Memory B cell (primary cell): ENCODE measurements at regions not wholly inside any gene's neighbourhood (a gene's known extent, or its start where the extent isn't known, plus 50 kb on each side); places are given as distances from the start of the nearest gene placed in this dataset.
"Not testable (repeated sequence)": the region's sequence is repeated elsewhere in the genome, so short reads cannot be mapped to it uniquely, and the experiment has no call there.

Experiments
- ATAC-seq: fragments of 150-1000 bp; cut with Tn5 transposase; 2 replicates; pipeline ENCODE4 v1.10.0; 2021; ENCODE audit warnings: low read depth, mild to moderate bottlenecking, moderate library complexity
- DNase-seq, 2 donors: peaks; one replicate each; pipeline ENCODE4 v3.0.0; 2022; ENCODE audit warnings: low spot score in 2 of 2
- H3K27ac Mint-ChIP-seq: one replicate; pipeline ENCODE4 v1.8.0; 2022; ENCODE audit warnings: mild to moderate bottlenecking, moderate library complexity, mixed read lengths
- H3K27me3 Mint-ChIP-seq: one replicate; pipeline ENCODE4 v1.8.0; 2022; ENCODE audit warnings: mixed read lengths
- H3K36me3 Mint-ChIP-seq: one replicate; pipeline ENCODE4 v1.8.0; 2022; ENCODE audit warnings: mild to moderate bottlenecking, mixed read lengths
- H3K4me1 Mint-ChIP-seq: one replicate; pipeline ENCODE4 v1.8.0; 2022; ENCODE audit warnings: mixed read lengths
- H3K4me3 Mint-ChIP-seq: one replicate; pipeline ENCODE4 v1.8.0; 2022; ENCODE audit warnings: mild to moderate bottlenecking, moderate library complexity, mixed read lengths
- H3K9me3 Mint-ChIP-seq: one replicate; pipeline ENCODE4 v1.8.0; 2022; ENCODE audit warnings: mixed read lengths

- H3K4me1 Mint-ChIP-seq, result no peaks in the 10 kb centered on the region
Observed at GRCh38 chr6:68077661-68078060, 557.4 kb upstream of the ADGRB3 start.

GRCh38 chr6:68071740-68072139, 563.3 kb upstream of the ADGRB3 start:
- ATAC-seq (no peak), DNase-seq (no peak)
- H3K27ac Mint-ChIP-seq, result no peak overlapping the region
- H3K4me1 Mint-ChIP-seq, result no peaks in the 10 kb centered on the region
- H3K9me3 Mint-ChIP-seq, result no peaks in the 10 kb centered on the region
- H3K27me3 Mint-ChIP-seq, result no peaks in the 10 kb centered on the region
- no peaks in the 10 kb centered on the region for H3K36me3 Mint-ChIP-seq
- H3K4me3 Mint-ChIP-seq, result no peak overlapping the region

More at GRCh38 chr6:68077661-68078060, 557.4 kb upstream of the ADGRB3 start:
- DNase-seq, result no peak
- H3K27me3 Mint-ChIP-seq, result no peaks in the 10 kb centered on the region
- no peak overlapping the region for H3K4me3 Mint-ChIP-seq
- peaks cover 5% of the 10 kb centered on the region for H3K9me3 Mint-ChIP-seq
- no peak overlapping the region for H3K27ac Mint-ChIP-seq
- ATAC-seq, result no peak
- H3K36me3 Mint-ChIP-seq, result no peaks in the 10 kb centered on the region

DNA sequence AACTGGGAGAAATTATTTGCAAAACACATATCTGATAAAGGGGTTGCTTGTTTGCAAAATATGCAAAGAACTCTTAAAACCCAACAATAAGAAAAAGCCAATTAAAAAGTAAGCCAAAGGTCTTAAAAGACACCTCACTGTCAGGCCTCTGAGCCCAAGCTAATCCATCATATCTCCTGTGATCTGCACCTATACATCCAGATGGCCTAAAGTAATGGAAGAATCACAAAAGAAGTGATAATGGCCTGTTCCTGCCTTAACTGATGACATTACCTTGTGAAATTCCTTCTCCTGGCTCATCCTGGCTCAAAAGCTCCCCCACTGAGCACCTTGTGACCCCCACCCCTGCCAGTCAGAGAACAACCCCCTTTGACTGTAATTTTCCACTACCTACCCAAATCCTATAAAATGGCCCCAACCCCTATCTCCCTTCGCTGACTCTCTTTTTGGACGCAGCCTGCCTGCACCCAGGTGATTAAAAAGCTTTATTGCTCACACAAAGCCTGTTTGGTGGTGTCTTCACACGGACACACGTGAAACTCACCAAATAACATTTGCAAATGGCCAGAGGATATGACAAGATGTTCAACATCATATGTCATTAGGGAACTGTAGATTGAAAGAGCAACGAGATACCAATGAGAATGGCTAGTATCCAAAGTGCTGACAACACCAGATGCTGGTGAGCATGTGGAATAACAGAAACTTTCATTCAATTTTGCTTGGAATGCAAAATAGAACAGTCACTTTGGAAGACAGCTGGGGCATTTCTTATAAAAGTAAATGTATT, 565.0 kb upstream of the ADGRB3 start:
- no peaks in the 10 kb centered on the region for H3K27me3 Mint-ChIP-seq
- no peak for DNase-seq
- no peaks in the 10 kb centered on the region for H3K36me3 Mint-ChIP-seq
- no peaks in the 10 kb centered on the region for H3K4me1 Mint-ChIP-seq
- no peak overlapping the region for H3K4me3 Mint-ChIP-seq
- H3K27ac Mint-ChIP-seq, result no peak overlapping the region
- H3K9me3 Mint-ChIP-seq, result peaks cover under 1% of the 10 kb centered on the region
- no peak for ATAC-seq

GRCh38 chr6:68059899-68060298, 575.2 kb upstream of the ADGRB3 start:
- ATAC-seq (no peak), DNase-seq (no peak)
- Mint-ChIP-seq H3K27ac (no peak overlapping the region), H3K27me3 (no peaks in the 10 kb centered on the region), H3K36me3 (no peaks in the 10 kb centered on the region), H3K9me3 (peaks cover 3% of the 10 kb centered on the region), H3K4me1 (no peaks in the 10 kb centered on the region), H3K4me3 (no peak overlapping the region)

DNA sequence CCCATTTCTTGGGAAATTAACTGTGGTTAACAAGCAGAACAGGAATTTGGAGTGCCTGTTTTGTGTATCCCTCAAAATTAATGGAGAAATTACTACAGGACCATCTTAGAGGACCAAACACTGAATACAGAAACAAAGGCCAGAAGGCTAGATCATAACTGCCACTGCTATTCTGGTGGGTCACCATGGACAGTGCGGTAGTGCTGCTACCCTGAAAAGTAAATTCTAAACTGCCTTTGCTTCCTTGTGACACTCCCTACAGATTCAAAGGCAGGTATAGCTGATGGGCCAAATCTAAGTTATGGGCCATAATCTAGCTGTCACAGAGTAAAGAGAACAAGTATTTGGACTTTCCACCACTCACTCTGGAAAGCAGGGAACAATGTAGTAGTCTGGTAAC, 575.8 kb upstream of the ADGRB3 start:
- no peak for DNase-seq
- H3K4me1 Mint-ChIP-seq, result no peaks in the 10 kb centered on the region
- H3K9me3 Mint-ChIP-seq, result peaks cover 1% of the 10 kb centered on the region
- H3K27me3 Mint-ChIP-seq, result no peaks in the 10 kb centered on the region
- no peak overlapping the region for H3K27ac Mint-ChIP-seq
- H3K4me3 Mint-ChIP-seq, result no peak overlapping the region
- ATAC-seq, result no peak
- H3K36me3 Mint-ChIP-seq, result no peaks in the 10 kb centered on the region

DNA sequence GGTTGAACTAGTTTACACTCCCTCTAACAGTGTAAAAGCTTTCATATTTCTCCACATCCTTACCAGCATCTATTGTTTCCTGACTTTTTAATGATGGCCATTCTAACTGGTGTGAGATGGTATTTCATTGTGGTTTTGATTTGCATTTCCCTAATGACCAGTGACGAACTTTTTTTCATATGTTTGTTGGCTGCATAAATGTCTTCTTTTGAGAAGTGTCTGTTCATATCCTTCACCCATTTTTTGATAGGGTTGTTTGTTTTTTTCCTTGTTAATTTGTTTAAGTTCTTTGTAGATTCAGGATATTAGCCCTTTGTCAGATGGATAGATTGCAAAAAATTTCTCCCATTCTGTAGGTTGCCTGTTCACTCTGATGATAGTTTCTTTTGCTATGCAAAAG, 578.5 kb upstream of the ADGRB3 start:
- not testable (repeated sequence) for H3K4me1 Mint-ChIP-seq, H3K36me3 Mint-ChIP-seq, ATAC-seq

GRCh38 chr6:68054756-68055155, 580.3 kb upstream of the ADGRB3 start:
- no peak for ATAC-seq
- no peaks in the 10 kb centered on the region for H3K36me3 Mint-ChIP-seq
- no peak overlapping the region for H3K4me3 Mint-ChIP-seq
- H3K9me3 Mint-ChIP-seq, result no peaks in the 10 kb centered on the region
- H3K27me3 Mint-ChIP-seq, result no peaks in the 10 kb centered on the region
- H3K27ac Mint-ChIP-seq, result no peak overlapping the region
- DNase-seq, result no peak
- H3K4me1 Mint-ChIP-seq, result no peaks in the 10 kb centered on the region

More for the DNA sequence above, 578.5 kb upstream of the ADGRB3 start:
- H3K9me3 Mint-ChIP-seq, H3K27me3 Mint-ChIP-seq, H3K4me3 Mint-ChIP-seq, DNase-seq, H3K27ac Mint-ChIP-seq: not testable (repeated sequence)

GRCh38 chr6:68053805-68054373, 581.2 kb upstream of the ADGRB3 start:
- no peaks in the 10 kb centered on the region for H3K9me3 Mint-ChIP-seq
- H3K4me1 Mint-ChIP-seq, result no peaks in the 10 kb centered on the region
- no peaks in the 10 kb centered on the region for H3K36me3 Mint-ChIP-seq
- H3K27me3 Mint-ChIP-seq, result no peaks in the 10 kb centered on the region
- ATAC-seq, result no peak
- H3K27ac Mint-ChIP-seq, result no peak overlapping the region
- DNase-seq, result no peak
- no peak overlapping the region for H3K4me3 Mint-ChIP-seq

DNA sequence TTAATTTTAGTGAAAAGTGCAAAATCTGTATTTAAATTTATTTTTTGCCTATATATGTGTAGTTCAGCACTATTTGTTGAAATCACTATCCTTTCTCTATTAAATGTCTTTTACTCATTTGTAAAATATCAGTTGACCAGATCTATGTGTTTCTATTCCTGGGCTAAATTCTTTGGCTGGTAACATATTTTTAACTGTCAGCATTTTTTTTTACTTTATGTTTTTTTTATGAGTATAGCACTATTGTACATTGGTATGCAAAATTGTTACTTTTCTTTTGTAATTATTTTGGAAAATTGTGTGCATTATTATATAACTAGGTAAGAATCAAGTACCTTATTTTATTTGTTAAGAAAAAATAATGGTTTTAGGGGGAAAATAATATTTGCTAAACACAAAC, 582.8 kb upstream of the ADGRB3 start:
- no peak overlapping the region for H3K27ac Mint-ChIP-seq
- no peak for DNase-seq
- peaks cover under 1% of the 10 kb centered on the region for H3K9me3 Mint-ChIP-seq
- no peaks in the 10 kb centered on the region for H3K36me3 Mint-ChIP-seq
- no peaks in the 10 kb centered on the region for H3K4me1 Mint-ChIP-seq
- H3K4me3 Mint-ChIP-seq, result no peak overlapping the region
- no peak for ATAC-seq
- H3K27me3 Mint-ChIP-seq, result no peaks in the 10 kb centered on the region

GRCh38 chr6:68049562-68049961, 585.5 kb upstream of the ADGRB3 start:
- Mint-ChIP-seq H3K27ac (no peak overlapping the region), H3K4me3 (no peak overlapping the region), H3K27me3 (no peaks in the 10 kb centered on the region), H3K36me3 (no peaks in the 10 kb centered on the region), H3K4me1 (no peaks in the 10 kb centered on the region), H3K9me3 (peaks cover 5% of the 10 kb centered on the region)
- ATAC-seq (no peak), DNase-seq (no peak)

DNA sequence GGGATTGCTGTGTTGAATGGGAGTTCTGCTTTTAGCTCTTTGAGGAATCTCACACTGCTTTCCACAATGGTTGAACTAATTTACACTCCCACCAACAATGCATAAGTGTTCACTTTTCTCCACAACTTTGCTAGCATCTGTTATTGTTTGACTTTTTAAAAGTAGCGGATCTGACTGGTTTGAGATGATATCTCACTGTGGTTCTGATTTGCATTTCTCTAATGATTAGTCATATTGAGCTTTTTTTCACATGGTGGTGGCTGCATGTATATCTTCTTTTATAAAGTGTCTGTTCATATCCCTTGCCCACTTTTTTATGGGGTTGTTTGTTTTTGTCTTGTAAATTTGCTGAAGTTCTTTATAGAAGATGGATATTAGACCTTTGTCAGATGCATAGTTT, 588.3 kb upstream of the ADGRB3 start:
- H3K36me3 Mint-ChIP-seq, result no peaks in the 10 kb centered on the region
- DNase-seq, result no peak
- peaks cover 5% of the 10 kb centered on the region for H3K9me3 Mint-ChIP-seq
- H3K27ac Mint-ChIP-seq, result no peak overlapping the region
- no peaks in the 10 kb centered on the region for H3K27me3 Mint-ChIP-seq
- H3K4me1 Mint-ChIP-seq, result no peaks in the 10 kb centered on the region
- no peak for ATAC-seq
- no peak overlapping the region for H3K4me3 Mint-ChIP-seq

- Mint-ChIP-seq H3K27me3 (no peaks in the 10 kb centered on the region), H3K4me1 (no peaks in the 10 kb centered on the region), H3K27ac (no peak overlapping the region), H3K9me3 (peaks cover 5% of the 10 kb centered on the region), H3K36me3 (no peaks in the 10 kb centered on the region), H3K4me3 (no peak overlapping the region)
- DNase-seq (no peak), ATAC-seq (no peak)
Observed at GRCh38 chr6:68046302-68046701, 588.8 kb upstream of the ADGRB3 start.

DNA sequence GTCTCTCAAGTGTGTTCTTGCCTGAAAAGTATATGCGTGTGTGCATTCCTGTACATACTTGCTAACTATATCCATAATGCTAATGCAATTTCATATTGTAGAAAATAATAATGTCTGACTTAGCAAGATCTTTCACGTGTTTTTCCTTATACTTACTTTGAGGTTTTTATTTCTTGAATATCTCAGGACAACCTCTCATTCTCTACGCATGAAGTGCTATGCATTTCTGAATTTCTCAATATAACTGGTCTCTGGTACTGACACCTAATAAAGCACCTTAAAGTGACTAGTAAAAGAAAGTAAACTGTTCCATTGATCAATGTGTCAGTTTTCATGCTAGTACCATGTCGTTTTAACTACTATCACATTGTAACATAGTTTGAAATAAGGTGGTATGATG, 589.9 kb upstream of the ADGRB3 start:
- ATAC-seq (no peak), DNase-seq (no peak)
- H3K27ac Mint-ChIP-seq, result no peak overlapping the region
- H3K4me1 Mint-ChIP-seq, result peaks cover 2% of the 10 kb centered on the region
- peaks cover 5% of the 10 kb centered on the region for H3K9me3 Mint-ChIP-seq
- H3K27me3 Mint-ChIP-seq, result no peaks in the 10 kb centered on the region
- H3K4me3 Mint-ChIP-seq, result no peak overlapping the region
- no peaks in the 10 kb centered on the region for H3K36me3 Mint-ChIP-seq

DNA sequence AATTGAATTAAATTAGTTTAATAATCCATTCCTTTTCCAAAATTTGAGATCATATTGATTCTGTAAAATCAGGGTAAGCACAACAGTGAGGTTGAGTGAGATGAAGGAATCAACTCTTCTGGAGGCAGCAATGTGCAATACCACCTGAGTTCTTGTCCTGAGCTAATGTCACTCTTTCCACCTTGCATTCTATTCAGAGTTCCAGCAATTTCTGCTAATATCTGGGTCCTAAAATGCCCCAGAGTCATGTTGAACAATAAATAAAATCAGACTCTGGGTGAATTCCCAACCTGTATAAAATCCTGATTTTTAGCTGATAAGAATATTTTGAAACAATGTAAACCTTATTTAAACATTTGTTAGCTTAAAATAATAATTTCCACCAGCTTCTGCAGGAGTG, 590.8 kb upstream of the ADGRB3 start:
- H3K27me3 Mint-ChIP-seq, result no peaks in the 10 kb centered on the region
- H3K36me3 Mint-ChIP-seq, result no peaks in the 10 kb centered on the region
- peaks cover 2% of the 10 kb centered on the region for H3K4me1 Mint-ChIP-seq
- DNase-seq (no peak), ATAC-seq (no peak)
- H3K4me3 Mint-ChIP-seq, result no peak overlapping the region
- H3K27ac Mint-ChIP-seq, result no peak overlapping the region
- H3K9me3 Mint-ChIP-seq, result peaks cover 5% of the 10 kb centered on the region

DNA sequence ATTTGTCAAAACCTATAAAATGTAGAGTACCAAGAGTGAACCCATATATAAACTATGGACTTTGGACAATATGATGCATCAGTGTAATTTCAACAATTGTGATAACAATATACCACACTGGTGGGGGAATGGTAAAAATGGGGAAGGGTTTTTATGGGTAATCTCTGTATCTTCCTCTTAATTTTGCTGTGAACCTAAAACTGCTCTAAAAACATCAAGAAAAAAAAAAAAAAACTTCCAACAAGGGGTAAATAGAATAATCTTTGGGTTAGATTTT, 592.0 kb upstream of the ADGRB3 start:
- no peak overlapping the region for H3K4me3 Mint-ChIP-seq

More for the DNA sequence above, 592.0 kb upstream of the ADGRB3 start:
- no peaks in the 10 kb centered on the region for H3K27me3 Mint-ChIP-seq
- DNase-seq, result no peak
- H3K4me1 Mint-ChIP-seq, result peaks cover 2% of the 10 kb centered on the region
- H3K9me3 Mint-ChIP-seq, result peaks cover 5% of the 10 kb centered on the region
- no peaks in the 10 kb centered on the region for H3K36me3 Mint-ChIP-seq
- ATAC-seq, result no peak
- no peak overlapping the region for H3K27ac Mint-ChIP-seq
